Muscle layer of duodenum (tissue), 2 donors: ENCODE measurements at regions not wholly inside any gene's neighbourhood (a gene's known extent, or its start where the extent isn't known, plus 50 kb on each side); places are given as distances from the start of the nearest gene placed in this dataset.

Experiments
- H3K27ac ChIP-seq: one replicate; pipeline ENCODE4 v1.7.0; 2013; ENCODE audit warnings: mild to moderate bottlenecking, low read length
- H3K27me3 ChIP-seq: one replicate; pipeline ENCODE4 v1.7.0; 2013; ENCODE audit warnings: low read depth, mild to moderate bottlenecking, control low read depth, low read length
- H3K36me3 ChIP-seq, 2 donors: one replicate each; pipeline ENCODE4 v1.7.0; 2013; ENCODE audit warnings: low read length in 2 of 2, control low read depth in 1 of 2, mild to moderate bottlenecking in 1 of 2; ENCODE audit not compliant: insufficient read depth in 2 of 2, control insufficient read depth in 1 of 2
- H3K4me1 ChIP-seq, 2 donors: one replicate each; pipeline ENCODE4 v1.7.0; 2013; ENCODE audit warnings: low read length in 2 of 2, mild to moderate bottlenecking in 2 of 2, control low read depth in 1 of 2, moderate library complexity in 1 of 2; ENCODE audit not compliant: insufficient read depth in 2 of 2, control insufficient read depth in 1 of 2
- H3K4me3 ChIP-seq, 2 donors: one replicate each; pipeline ENCODE4 v1.7.0; 2013; ENCODE audit warnings: low read length in 2 of 2, low read depth in 1 of 2, mild to moderate bottlenecking in 1 of 2
- H3K9me3 ChIP-seq, 2 donors: one replicate each; pipeline ENCODE4 v1.7.0; 2013; ENCODE audit warnings: low read length in 2 of 2, control low read depth in 1 of 2, mild to moderate bottlenecking in 1 of 2; ENCODE audit not compliant: control insufficient read depth in 1 of 2
- donor health status: healthy.

DNA sequence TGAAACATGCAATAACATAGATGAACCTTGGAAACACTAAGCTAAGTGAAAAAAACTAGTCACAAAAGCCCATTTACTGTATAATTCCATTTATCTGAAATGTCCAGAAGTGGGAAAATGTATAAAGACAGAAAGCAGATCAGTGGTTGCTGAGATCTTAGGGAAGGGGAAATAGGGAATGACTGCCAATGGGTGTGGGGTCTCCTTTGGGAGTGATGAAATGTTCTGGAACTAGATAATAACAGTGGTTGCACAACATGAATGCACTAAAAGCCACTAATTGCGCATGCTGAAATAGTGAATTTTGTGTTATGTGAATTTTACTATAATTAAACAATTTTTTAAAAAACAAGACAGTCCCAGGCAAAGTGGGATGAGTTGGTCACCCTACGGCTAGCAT, 472.8 kb downstream of the CCDC171 start:
- H3K27me3 ChIP-seq: no peaks in the 10 kb centered on the region
- no peak overlapping the region for H3K27ac ChIP-seq
- H3K4me3 ChIP-seq: no peak overlapping the region
- H3K4me1 ChIP-seq: no peaks in the 10 kb centered on the region
- no peaks in the 10 kb centered on the region for H3K9me3 ChIP-seq
- no peaks in the 10 kb centered on the region for H3K36me3 ChIP-seq

DNA sequence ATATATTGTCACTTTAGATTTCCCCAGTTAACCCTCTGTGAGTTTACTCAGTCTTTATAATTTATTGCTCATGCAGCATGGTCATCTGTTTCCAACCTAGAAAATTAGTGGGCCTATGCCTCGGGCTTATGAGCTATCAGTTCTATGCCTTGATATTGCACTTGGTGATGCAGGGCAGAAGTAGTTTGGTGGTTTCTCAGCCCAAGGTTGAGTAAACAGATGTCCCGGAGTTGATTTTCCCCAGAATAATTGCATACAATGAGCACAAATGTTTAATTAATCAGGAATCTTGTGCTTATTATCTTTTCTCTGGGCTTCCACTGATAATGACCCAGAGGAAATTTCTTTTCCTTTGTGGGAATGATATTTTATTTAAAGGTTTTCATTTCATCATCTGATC, 474.0 kb downstream of the CCDC171 start:
- H3K4me1 ChIP-seq: no peaks in the 10 kb centered on the region
- H3K4me3 ChIP-seq: no peak overlapping the region
- H3K27me3 ChIP-seq: no peaks in the 10 kb centered on the region
- no peak overlapping the region for H3K27ac ChIP-seq
- H3K9me3 ChIP-seq: no peaks in the 10 kb centered on the region
- H3K36me3 ChIP-seq: no peaks in the 10 kb centered on the region

DNA sequence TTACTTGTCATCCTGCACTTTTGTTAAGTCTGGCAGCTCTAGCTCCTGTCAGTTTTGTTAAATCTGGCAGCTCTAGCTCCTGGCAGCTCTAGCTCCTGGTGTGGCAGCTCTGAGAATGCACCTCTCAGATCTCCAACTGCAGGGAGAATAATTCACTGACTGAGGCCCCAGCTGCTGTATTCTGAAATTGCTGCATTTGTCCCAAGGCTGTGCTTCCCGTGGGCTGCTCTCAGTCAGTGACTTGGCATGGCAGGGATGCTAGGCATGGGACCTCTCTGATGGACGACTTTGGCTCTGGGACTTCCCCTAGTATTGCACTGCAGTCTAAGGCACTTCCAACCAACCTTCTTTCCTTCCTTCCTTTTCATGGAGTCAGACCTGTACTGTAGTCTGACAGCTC, 475.7 kb downstream of the CCDC171 start:
- no peak overlapping the region for H3K4me3 ChIP-seq
- no peaks in the 10 kb centered on the region for H3K27me3 ChIP-seq
- H3K36me3 ChIP-seq: no peaks in the 10 kb centered on the region
- no peak overlapping the region for H3K27ac ChIP-seq
- H3K9me3 ChIP-seq: no peaks in the 10 kb centered on the region
- no peaks in the 10 kb centered on the region for H3K4me1 ChIP-seq

DNA sequence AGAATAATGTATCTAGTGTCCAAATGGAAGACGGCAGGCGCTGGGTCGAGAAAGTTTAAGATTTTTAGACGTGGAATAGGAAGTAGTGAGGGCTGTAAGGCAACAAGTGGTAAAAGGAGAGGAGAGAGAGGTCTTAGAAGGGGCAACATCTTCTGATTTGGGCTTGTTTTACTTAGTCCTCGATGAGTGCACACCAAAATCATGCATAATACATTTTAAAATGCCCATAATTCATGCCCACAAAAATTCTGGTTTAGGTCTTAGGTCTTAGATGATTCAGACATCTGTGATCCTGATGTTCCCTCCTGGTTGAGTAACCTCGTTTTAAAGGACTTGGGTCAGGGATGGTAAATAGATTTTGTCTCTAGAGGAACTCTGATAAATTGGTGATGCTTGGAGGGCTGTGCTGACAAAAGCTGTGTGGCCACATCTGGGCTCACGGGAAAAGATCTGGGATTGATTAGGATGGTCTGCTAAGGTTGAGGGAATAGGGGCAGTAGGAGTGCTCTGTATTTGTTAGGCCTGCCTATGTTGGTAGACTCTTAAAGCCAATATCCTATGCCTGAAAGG, 476.3 kb downstream of the CCDC171 start:
- H3K4me3 ChIP-seq: no peak overlapping the region
- no peaks in the 10 kb centered on the region for H3K9me3 ChIP-seq

DNA sequence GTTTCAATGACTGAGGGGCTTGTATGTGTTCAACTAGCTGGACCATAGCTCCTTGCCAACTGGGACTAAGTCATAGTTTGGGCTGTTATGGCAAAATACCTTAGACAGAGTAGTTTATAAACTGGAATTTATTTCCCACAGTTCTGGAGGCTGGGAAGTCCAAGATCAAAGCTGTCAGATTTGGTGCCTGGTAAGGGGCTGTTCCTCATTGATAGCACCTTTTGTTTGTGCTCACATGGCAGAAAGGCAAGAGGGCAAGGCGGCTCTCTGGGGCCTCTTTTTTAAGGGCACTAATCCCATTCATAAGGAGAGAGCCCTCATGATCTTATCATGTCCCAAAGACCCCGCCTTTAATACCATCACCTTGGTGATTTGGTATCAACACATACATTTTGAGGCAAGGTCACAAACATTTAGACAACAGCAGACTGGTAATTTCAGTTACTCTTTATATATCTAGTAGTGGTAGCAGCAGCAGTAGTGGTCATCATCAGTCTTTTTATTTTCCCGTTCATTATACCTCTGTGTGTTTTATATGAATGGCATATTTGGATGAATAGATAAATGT, 477.0 kb downstream of the CCDC171 start:
- Histone ChIP-seq H3K27ac (no peak overlapping the region), H3K4me3 (no peak overlapping the region), H3K27me3 (no peaks in the 10 kb centered on the region), H3K36me3 (no peaks in the 10 kb centered on the region), H3K4me1 (no peaks in the 10 kb centered on the region), H3K9me3 (no peaks in the 10 kb centered on the region)

More for the DNA sequence above, 476.3 kb downstream of the CCDC171 start:
- H3K36me3 ChIP-seq: no peaks in the 10 kb centered on the region
- no peaks in the 10 kb centered on the region for H3K27me3 ChIP-seq
- no peak overlapping the region for H3K27ac ChIP-seq
- H3K4me1 ChIP-seq: no peaks in the 10 kb centered on the region

DNA sequence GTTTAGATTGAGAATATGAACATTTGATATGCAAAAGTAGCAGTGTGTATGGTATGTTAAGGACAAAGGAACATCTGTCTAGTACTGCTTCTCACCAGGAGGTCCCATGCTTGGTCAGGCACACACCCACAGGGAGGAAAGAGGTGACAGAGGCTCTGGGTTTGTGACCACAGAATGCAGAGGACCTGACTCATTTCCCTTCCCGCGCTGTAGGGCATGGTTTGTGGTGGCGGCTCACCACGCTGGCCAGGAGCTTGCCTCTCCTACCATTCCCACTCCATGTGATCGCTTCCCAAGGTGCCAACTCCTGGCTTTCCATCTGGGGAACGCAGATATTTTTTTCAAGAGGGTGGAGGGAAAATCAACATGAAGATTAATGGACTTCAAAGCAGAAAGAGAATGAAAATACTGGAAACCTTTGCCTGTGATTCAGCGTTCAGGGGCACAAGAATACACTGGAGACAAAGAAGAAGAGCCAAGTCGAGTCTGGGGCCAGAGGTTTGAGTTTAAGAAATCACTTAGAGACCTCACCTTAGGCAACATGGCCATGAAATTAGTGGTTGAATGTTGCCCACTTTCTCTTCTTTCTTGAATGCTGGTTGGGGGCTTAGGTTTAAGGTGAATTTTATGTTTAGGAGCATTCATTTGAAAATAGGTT, 477.8 kb downstream of the CCDC171 start:
- Histone ChIP-seq H3K9me3 (no peaks in the 10 kb centered on the region), H3K27ac (no peak overlapping the region), H3K27me3 (no peaks in the 10 kb centered on the region), H3K4me3 (no peak overlapping the region), H3K36me3 (no peaks in the 10 kb centered on the region), H3K4me1 (no peaks in the 10 kb centered on the region)

DNA sequence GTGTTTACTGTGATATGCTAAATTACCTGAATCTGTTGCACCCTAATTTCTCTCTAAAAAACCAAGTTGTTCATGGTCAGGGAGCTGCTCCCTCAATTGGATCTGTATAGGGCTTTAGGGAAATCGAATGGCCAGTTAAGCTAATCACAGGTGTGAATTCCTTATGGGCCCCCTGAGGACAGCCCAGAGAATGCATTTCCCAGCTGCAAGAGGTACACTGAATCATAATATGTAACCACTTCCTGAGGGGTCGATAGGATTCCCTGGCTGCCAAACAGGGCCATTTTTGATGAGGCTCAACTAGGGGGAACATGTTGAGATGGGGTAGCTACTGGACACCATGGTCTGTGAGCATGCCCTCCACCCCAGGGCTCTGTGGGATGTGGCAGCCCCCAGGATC, 478.6 kb downstream of the CCDC171 start:
- Histone ChIP-seq H3K9me3 (no peaks in the 10 kb centered on the region), H3K27ac (no peak overlapping the region), H3K4me1 (no peaks in the 10 kb centered on the region), H3K4me3 (no peak overlapping the region), H3K27me3 (no peaks in the 10 kb centered on the region), H3K36me3 (no peaks in the 10 kb centered on the region)

DNA sequence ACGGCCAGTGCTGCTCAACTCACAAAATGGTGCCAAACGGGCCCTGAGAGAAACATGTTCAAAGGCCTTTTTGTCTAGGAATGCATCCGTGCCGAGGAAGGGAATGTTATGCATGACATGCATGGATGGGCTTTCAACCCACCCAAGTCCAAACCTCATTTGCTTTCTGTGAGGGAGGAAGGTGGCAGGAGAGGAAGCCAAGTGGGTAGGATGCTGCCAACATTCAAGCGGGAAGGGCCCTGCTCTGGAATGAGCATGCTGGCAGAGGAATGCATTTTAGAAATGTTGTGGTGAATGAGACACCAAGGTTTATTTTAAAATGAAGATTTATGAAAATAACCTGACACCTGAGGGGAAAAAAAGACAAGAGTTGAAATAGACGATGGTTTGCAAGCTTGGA, 479.1 kb downstream of the CCDC171 start:
- Histone ChIP-seq H3K27me3 (no peaks in the 10 kb centered on the region), H3K36me3 (no peaks in the 10 kb centered on the region), H3K9me3 (no peaks in the 10 kb centered on the region), H3K4me3 (no peak overlapping the region), H3K4me1 (no peaks in the 10 kb centered on the region), H3K27ac (no peak overlapping the region)

DNA sequence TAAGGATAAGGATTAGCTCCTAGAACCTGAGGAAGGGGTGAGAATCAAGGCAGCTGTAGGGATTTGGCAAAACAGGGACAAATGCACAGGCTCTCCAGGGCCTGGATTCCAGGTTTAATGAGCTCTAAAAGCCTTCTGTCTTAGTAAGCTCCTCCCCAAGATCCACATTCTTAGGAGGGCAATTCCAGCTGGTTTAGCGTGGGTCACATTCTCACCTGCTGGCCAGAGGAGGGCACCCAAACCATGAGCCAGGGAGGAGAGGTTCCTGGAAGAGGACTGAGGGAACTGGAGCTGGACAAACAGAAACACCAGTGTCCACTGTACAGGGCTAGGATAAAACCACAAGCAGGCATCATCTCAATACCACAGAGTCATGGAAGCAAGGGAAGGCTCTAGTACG, 480.0 kb downstream of the CCDC171 start:
- H3K36me3 ChIP-seq: no peaks in the 10 kb centered on the region
- H3K27ac ChIP-seq: no peak overlapping the region
- H3K9me3 ChIP-seq: no peaks in the 10 kb centered on the region
- H3K4me1 ChIP-seq: no peaks in the 10 kb centered on the region
- H3K4me3 ChIP-seq: no peak overlapping the region
- H3K27me3 ChIP-seq: no peaks in the 10 kb centered on the region

DNA sequence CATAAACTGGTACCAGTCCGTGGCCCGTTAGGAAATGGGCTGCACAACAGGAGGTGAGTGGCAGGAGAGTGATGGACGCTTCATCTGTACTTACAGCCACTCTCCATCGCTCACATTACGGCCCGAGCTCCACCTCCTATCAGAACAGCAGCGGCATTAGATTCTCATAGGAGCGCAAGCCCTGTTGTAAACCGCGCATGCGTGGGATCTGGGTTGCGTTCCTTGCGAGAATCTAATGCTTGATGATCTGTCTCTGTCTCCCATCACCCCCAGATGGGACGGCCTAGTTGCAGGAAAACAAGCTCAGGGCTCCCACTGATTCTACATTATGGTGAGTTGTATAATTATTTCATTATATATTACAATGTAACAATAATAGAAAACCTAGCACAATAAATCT, 480.4 kb downstream of the CCDC171 start:
- Histone ChIP-seq H3K27me3 (no peaks in the 10 kb centered on the region), H3K4me1 (no peaks in the 10 kb centered on the region), H3K4me3 (no peak overlapping the region), H3K27ac (no peak overlapping the region), H3K9me3 (no peaks in the 10 kb centered on the region), H3K36me3 (no peaks in the 10 kb centered on the region)

DNA sequence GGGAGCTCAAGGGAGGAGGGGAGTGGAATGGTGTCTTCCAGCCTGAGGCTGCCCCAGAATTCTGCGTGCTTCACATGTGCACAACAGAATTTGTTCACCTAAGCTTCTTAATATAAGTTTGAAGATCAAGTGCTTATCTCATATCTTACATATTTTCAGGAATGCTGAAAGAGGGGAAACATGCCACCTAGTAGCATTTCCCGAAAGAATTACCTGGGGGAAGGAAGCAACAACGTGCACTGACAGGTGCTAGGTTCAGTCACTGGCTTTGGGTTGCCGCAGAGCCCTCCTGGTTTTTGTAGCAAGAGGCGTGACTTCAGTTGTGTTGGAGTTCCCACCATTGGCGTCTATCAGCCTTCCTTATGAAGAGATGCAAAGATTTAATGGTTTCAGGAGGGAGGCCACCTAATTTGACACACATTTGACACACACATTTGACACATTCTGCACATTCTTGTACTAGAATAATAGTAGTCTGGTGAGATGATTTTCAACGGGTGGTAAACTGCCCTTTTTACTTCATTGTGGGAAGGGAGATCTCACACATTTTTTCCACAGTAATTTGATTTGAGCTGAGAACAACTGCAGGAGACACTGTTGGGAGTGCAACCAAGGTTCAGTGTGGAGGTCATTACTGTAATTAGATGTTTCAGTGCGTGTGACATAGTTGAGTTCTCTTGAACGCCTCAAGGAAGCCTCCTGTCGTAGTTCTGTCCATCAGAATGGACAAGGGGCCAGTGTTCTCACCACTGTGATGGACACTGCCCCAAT, 481.3 kb downstream of the CCDC171 start:
- H3K4me3 ChIP-seq: no peak overlapping the region
- H3K27ac ChIP-seq: no peak overlapping the region
- no peaks in the 10 kb centered on the region for H3K27me3 ChIP-seq
- H3K36me3 ChIP-seq: no peaks in the 10 kb centered on the region
- H3K9me3 ChIP-seq: no peaks in the 10 kb centered on the region
- peaks cover 0 to 2% of the 10 kb centered on the region in 2 donors for H3K4me1 ChIP-seq
